HG03571 (cell line): ENCODE measurements at regions not wholly inside any gene's neighbourhood (a gene's known extent, or its start where the extent isn't known, plus 50 kb on each side); places are given as distances from the start of the nearest gene placed in this dataset.

Experiments used
- ATAC-seq: cut with Tn5 transposase; IDR thresholded peaks from one replicate; pipeline ENCODE4 v1.9.1; 2021; ENCODE audit not compliant: unreplicated experiment

GRCh38 chr4:165666836-165667235 is 206.2 kb upstream of the TLL1 start:
- ATAC-seq: no peak

GRCh38 chr4:165667969-165668368 is 205.1 kb upstream of the TLL1 start:
- ATAC-seq: no peak

- ATAC-seq: no peak
Measured at GRCh38 chr4:165668694-165669093, 204.3 kb upstream of the TLL1 start.

- no peak for ATAC-seq
Measured at GRCh38 chr4:165677081-165677480, 196.0 kb upstream of the TLL1 start.

- ATAC-seq: no peak
Measured at GRCh38 chr4:165678236-165678935, 194.7 kb upstream of the TLL1 start.

GRCh38 chr4:165678936-165679325 is 194.1 kb upstream of the TLL1 start:
- no peak for ATAC-seq

GRCh38 chr4:165680821-165681220 is 192.2 kb upstream of the TLL1 start:
- ATAC-seq: no peak

- no peak for ATAC-seq
Measured at GRCh38 chr4:165682611-165683010, 190.4 kb upstream of the TLL1 start.

GRCh38 chr4:165684177-165684805 is 188.7 kb upstream of the TLL1 start:
- ATAC-seq: no peak

- ATAC-seq: no peak
Measured at GRCh38 chr4:165686756-165687155, 186.3 kb upstream of the TLL1 start.

GRCh38 chr4:165689159-165689558 is 183.9 kb upstream of the TLL1 start:
- ATAC-seq: no peak

- ATAC-seq: no peak
Measured at GRCh38 chr4:165692082-165692481, 181.0 kb upstream of the TLL1 start.

GRCh38 chr4:165698272-165698671 is 174.8 kb upstream of the TLL1 start:
- ATAC-seq: no peak

GRCh38 chr4:165699055-165699454 is 174.0 kb upstream of the TLL1 start:
- ATAC-seq: no peak

- no peak for ATAC-seq
Measured at GRCh38 chr4:165700855-165701254, 172.2 kb upstream of the TLL1 start.

- no peak for ATAC-seq
Measured at GRCh38 chr4:165707128-165707527, 165.9 kb upstream of the TLL1 start.

- ATAC-seq: no peak
Measured at GRCh38 chr4:165709516-165709915, 163.5 kb upstream of the TLL1 start.

GRCh38 chr4:165709973-165710526 is 163.0 kb upstream of the TLL1 start:
- ATAC-seq: no peak

GRCh38 chr4:165711436-165711835 is 161.6 kb upstream of the TLL1 start:
- no peak for ATAC-seq

GRCh38 chr4:165711912-165712311 is 161.1 kb upstream of the TLL1 start:
- no peak for ATAC-seq

GRCh38 chr4:165714650-165715049 is 158.4 kb upstream of the TLL1 start:
- ATAC-seq: no peak

- ATAC-seq: no peak
Measured at GRCh38 chr4:165715211-165715610, 157.8 kb upstream of the TLL1 start.

GRCh38 chr4:165715989-165716388 is 157.0 kb upstream of the TLL1 start:
- ATAC-seq: no peak
